ENCODE measurements at regions not wholly inside any gene's neighbourhood (a gene's known extent, or its start where the extent isn't known, plus 50 kb on each side); places are given as distances from the start of the nearest gene placed in this dataset.

GRCh38 chr7:88700725-88701124, 58.8 kb upstream of the ZNF804B start:
- no peak for DNase-seq (ENCODE audit: low spot score)

- DNase-seq (ENCODE audit: low spot score): no peak
Observed at GRCh38 chr7:88694207-88694606, 65.3 kb upstream of the ZNF804B start.

- DNase-seq (ENCODE audit: low spot score): no peak
Observed at GRCh38 chr7:88693131-88693530, 66.4 kb upstream of the ZNF804B start.

GRCh38 chr7:88692493-88692892, 67.0 kb upstream of the ZNF804B start:
- no peak for DNase-seq (ENCODE audit: low spot score)

- DNase-seq (ENCODE audit: low spot score): no peak
Observed at GRCh38 chr7:88689821-88690220, 69.7 kb upstream of the ZNF804B start.

- no peak for DNase-seq (ENCODE audit: low spot score)
Observed at GRCh38 chr7:88688222-88688621, 71.3 kb upstream of the ZNF804B start.

GRCh38 chr7:88686468-88687229, 72.9 kb upstream of the ZNF804B start:
- DNase-seq (ENCODE audit: low spot score): no peak

GRCh38 chr7:88681682-88682081, 77.8 kb upstream of the ZNF804B start:
- DNase-seq (ENCODE audit: low spot score): no peak

GRCh38 chr7:88670536-88670935, 89.0 kb upstream of the ZNF804B start:
- DNase-seq (ENCODE audit: low spot score): no peak

- no peak for DNase-seq (ENCODE audit: low spot score)
Observed at GRCh38 chr7:88669913-88670312, 89.6 kb upstream of the ZNF804B start.

- no peak for DNase-seq (ENCODE audit: low spot score)
Observed at GRCh38 chr7:88668591-88668990, 90.9 kb upstream of the ZNF804B start.

GRCh38 chr7:88666626-88667025, 92.9 kb upstream of the ZNF804B start:
- no peak for DNase-seq (ENCODE audit: low spot score)

GRCh38 chr7:88665892-88666514, 93.5 kb upstream of the ZNF804B start:
- DNase-seq (ENCODE audit: low spot score): no peak

GRCh38 chr7:88664630-88665233, 94.8 kb upstream of the ZNF804B start:
- DNase-seq (ENCODE audit: low spot score): no peak

GRCh38 chr7:88661921-88662320, 97.6 kb upstream of the ZNF804B start:
- DNase-seq (ENCODE audit: low spot score): no peak

- no peak for DNase-seq (ENCODE audit: low spot score)
Observed at GRCh38 chr7:88647825-88648224, 111.7 kb upstream of the ZNF804B start.

- DNase-seq (ENCODE audit: low spot score): no peak
Observed at GRCh38 chr7:88638583-88638982, 120.9 kb upstream of the ZNF804B start.

- no peak for DNase-seq (ENCODE audit: low spot score)
Observed at GRCh38 chr7:88637795-88638194, 121.7 kb upstream of the ZNF804B start.

- no peak for DNase-seq (ENCODE audit: low spot score)
Observed at GRCh38 chr7:88635149-88635548, 124.4 kb upstream of the ZNF804B start.

- DNase-seq (ENCODE audit: low spot score): no peak
Observed at GRCh38 chr7:88629559-88629958, 129.9 kb upstream of the ZNF804B start.

- DNase-seq (ENCODE audit: low spot score): no peak
Observed at GRCh38 chr7:88628363-88629085, 131.0 kb upstream of the ZNF804B start.

GRCh38 chr7:88617185-88617584, 142.3 kb upstream of the ZNF804B start:
- DNase-seq (ENCODE audit: low spot score): no peak

- DNase-seq (ENCODE audit: low spot score): no peak
Observed at GRCh38 chr7:88615336-88615735, 144.2 kb upstream of the ZNF804B start.
